GM18907 (cell line): ENCODE measurements at regions not wholly inside any gene's neighbourhood (a gene's known extent, or its start where the extent isn't known, plus 50 kb on each side); places are given as distances from the start of the nearest gene placed in this dataset.

Experiments
- ATAC-seq: cut with Tn5 transposase; IDR thresholded peaks from one replicate; pipeline ENCODE4 v1.9.1; 2021; ENCODE audit warnings: mild to moderate bottlenecking, moderate library complexity; ENCODE audit not compliant: unreplicated experiment

DNA sequence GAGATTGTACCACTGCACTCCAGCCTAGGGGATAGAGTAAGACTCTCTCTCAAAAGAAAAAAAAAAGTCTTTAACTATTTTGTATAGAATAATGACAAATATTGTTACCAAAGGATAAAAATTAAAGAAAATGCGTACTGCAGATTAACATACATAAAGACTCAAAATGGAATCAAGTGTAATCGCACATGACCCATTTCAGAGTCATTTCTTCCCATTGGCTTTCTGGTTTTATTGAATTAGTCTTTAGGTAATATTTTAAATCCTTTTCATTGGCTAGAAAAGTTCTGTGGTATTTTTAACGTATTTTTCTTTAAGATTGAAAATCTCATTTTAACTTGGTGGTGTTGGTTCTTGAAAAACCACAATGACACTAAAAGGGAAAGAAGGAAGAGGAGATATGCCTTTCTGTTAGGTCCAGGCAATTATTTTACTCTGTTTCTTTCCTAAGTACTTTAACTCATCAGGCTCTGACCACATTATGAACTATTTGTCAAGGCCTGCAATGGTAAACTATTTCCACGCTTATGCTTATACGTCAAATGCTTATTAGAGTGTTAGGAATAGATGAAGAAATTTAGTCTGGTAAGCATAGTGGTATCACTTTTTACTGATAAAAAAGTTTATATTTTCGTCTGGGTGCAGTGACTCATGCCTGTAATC is 52.3 kb downstream of the PLEKHG1 start:
- ATAC-seq = no peak

DNA sequence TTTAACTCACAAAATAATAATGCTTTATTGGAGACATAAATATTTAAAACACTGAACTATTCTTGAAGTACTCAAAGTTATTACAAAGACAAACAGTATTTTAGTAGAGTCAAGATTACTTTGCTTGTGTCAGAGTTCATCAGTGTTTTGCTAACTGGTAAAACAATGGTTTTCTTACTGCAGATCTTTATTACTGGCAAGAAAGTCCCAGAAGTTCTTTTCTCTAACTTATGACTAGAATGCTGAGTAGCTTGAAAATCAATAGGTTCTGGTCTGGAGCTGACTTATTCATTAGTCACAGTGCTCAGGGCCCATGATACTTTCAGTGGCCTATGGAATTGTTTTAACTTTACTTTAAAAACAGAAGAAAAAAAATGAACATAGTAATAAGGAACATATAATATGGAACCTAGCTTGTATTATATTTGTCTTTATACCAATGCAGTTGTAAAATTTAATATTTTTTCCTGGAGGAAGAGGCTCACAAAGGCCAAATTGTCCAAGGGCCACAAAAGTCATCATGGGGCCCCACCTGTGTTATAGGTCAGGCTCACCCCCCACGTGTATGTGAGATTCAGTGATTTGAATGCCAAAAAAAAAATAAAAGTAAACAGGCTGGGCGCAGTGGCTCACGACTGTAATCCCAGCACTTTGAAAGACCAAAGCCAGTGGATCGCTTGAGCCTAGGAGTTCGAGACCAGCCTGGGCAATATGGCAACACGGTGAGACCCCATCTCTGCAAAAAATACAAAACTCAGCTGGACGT is 53.3 kb downstream of the PLEKHG1 start:
- ATAC-seq = no peak

GRCh38 chr6:150654608-150655007 is 54.9 kb downstream of the PLEKHG1 start:
- no peak for ATAC-seq

- no peak for ATAC-seq
Observed at GRCh38 chr6:150656156-150656555, 56.5 kb downstream of the PLEKHG1 start.

GRCh38 chr6:150658421-150658820 is 58.7 kb downstream of the PLEKHG1 start:
- ATAC-seq = no peak

- no peak for ATAC-seq
Observed at GRCh38 chr6:150659046-150659763, 59.5 kb downstream of the PLEKHG1 start.

GRCh38 chr6:150661216-150662007 is 61.7 kb downstream of the PLEKHG1 start:
- no peak for ATAC-seq

DNA sequence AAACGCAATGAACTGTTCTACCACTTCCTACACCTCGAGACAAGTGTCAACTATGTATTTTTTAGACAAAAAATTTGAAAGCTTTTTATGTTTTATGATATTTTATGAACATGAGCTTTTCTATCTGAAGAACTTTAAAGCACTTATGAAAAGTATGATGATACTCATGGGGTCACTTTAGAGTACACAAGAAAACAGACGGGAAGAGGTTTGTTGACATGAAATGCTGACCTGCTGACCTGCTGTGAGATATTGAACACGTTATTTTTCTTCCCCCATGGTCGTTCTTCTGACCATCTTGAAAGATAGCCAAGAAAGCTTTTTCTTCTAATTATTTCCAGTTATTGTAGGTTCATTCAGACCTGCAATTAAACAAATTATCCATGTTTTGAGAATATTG is 63.1 kb downstream of the PLEKHG1 start:
- ATAC-seq = no peak

DNA sequence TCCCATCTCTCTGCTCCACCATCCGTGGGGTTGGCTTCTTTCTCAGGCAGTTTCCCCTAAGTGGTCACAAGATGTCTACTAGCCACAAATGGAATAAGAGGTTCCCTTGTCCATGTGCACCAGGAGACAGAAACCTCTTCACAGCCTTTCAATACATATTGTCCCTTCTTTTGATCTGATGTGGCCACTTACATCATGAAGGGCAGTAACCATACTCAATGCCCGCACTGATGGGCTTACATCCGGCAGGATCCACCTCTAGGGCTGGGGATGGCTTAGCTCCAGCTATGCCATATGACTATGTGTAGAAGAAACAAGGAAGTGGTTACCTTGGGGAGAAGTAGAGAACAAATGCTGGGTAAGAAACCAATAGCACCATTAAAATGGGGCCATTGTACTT is 64.4 kb downstream of the PLEKHG1 start:
- ATAC-seq = no peak

GRCh38 chr6:150666071-150666470 is 66.4 kb downstream of the PLEKHG1 start:
- ATAC-seq = no peak

GRCh38 chr6:150667359-150667758 is 67.7 kb downstream of the PLEKHG1 start:
- ATAC-seq = no peak

GRCh38 chr6:150667977-150668716 is 68.5 kb downstream of the PLEKHG1 start:
- ATAC-seq = no peak

DNA sequence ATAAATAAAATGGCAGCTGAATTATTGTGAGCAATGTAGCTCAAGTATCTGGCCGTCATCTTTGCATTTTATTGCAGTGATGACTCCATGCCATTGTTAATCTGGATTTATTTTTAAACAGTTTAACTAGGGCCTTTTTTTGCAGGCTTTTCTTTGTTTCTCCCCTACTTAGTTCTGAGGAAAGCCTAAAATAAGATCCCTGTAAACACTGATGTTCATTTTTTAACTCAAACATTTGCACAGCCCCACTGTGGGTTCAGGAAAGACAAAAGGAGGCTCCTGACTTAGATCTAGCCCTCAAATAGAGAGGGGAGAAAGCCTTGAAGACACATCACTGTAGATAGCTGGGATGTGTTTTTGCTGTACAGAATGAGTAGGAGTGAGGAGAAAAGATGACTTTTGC is 69.2 kb downstream of the PLEKHG1 start:
- ATAC-seq = no peak

DNA sequence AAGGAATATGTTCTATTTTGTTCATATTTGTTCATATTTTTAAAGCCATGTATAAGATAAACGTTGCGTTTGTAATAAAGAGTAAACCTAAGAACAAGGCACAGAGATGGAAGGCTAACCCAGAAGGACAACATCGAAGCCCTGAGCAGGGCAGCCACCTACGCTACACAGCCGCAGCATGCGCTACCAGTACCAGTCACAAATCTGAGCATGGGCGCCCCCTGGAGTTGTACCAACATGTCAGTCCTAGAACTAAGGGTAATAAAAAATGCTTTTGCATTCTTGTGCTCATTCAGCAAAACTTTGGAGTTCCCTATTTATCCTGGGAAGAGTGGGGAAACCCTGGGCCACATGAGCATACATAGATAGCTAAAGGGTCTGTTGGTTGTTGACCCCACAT is 70.6 kb downstream of the PLEKHG1 start:
- no peak for ATAC-seq

- ATAC-seq = no peak
Observed at GRCh38 chr6:150672800-150673199, 73.1 kb downstream of the PLEKHG1 start.

DNA sequence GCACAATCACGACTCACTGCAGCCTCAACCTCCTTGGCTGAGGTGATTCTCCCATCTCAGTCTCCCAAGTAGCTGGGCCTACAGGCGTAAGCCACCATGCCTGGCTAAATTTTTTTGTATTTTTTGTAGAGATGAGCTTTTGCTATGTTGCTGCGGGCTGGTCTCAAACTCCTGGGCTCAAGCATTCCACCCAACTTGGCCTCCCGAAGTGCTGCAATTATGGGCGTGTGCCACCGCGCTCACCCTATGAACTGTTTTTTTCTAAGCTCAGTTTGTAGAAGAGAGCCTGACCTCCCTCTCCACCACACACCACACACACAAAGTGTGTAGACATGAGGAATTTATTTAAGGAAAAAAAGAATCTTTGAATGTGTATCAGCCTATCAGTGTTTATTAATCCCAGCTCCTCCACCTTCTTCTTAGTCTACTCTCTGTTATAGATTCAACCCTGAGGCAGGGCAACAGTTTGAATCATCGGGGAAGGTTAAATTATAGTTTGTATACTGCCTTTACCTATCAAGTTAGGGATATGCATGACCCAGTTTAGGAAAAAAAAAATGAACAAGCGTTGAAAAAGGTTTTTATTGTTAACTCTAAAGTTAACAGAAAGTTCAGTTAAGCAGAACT is 74.1 kb downstream of the PLEKHG1 start:
- no peak for ATAC-seq

DNA sequence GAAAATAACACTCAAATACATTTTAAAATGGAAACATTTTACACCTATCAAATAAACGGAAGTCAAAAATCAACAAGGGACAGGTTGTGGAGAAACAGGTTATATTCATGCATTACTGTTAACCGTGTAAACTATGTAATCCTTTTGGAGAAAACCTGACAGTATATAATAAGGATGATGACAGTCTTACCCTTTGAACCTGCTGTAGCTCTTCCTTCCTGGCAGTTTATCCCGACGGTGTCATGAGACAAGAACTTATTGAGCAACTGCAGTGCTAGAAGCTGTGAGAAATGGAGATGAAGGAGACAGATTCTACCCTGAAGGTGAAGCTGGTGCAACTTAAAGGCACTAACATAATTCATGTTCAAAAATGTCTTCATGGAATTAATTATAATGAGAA is 76.7 kb downstream of the PLEKHG1 start:
- no peak for ATAC-seq

DNA sequence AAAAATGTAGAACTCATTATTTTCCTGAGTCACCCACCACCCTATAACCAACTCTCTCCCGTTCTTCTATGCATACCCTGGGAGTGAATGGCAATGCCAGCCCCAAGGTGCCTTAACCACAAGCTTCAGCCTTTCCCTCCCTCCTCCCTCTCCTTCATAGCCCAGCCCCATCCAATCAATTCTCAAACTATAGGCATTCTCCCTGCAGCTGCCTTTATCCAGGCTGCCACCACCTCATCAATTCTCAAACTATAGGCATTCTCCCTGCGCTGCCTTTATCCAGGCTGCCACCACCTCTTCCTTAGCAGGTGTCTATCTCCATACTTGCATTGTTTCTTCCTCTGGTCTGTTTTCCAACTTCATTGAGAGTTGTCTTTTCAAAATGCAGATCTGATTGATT is 77.1 kb downstream of the PLEKHG1 start:
- no peak for ATAC-seq

GRCh38 chr6:150680510-150680909 is 80.8 kb downstream of the PLEKHG1 start:
- no peak for ATAC-seq
